Neural cell (in vitro differentiated cells): ENCODE measurements at regions not wholly inside any gene's neighbourhood (a gene's known extent, or its start where the extent isn't known, plus 50 kb on each side); places are given as distances from the start of the nearest gene placed in this dataset.

Source experiments
- H2AFZ ChIP-seq: fragments of 200-600, 300-800 bp; sonication (generic), shearing (Covaris generic); 2 replicates; pipeline ENCODE4 v1.6.0; 2014; ENCODE audit warnings: low read depth, mild to moderate bottlenecking, antibody characterized with exemption, low read length, moderate library complexity
- H3F3A ChIP-seq: fragments of 200-600 bp; shearing (Covaris generic); 2 replicates; pipeline ENCODE4 v1.6.1; 2016; ENCODE audit warnings: mild to moderate bottlenecking, moderate library complexity, mixed read lengths, antibody characterized with exemption, low read length; ENCODE audit not compliant: insufficient read depth, poor library complexity, severe bottlenecking
- H3K27ac ChIP-seq: fragments of 200-600, 300-800 bp; sonication (generic), shearing (Covaris generic); 2 replicates; pipeline ENCODE4 v1.5.1; 2014; ENCODE audit warnings: mild to moderate bottlenecking, low read length, moderate library complexity
- H3K27me3 ChIP-seq: fragments of 300-800, 200-600 bp; sonication (generic), shearing (Covaris generic); 2 replicates; pipeline ENCODE4 v1.6.0; 2014; ENCODE audit warnings: mild to moderate bottlenecking, low read depth, low read length, moderate library complexity; ENCODE audit not compliant: insufficient read depth
- H3K36me3 ChIP-seq: fragments of 300-800, 200-600 bp; sonication (generic), shearing (Covaris generic); 2 replicates; pipeline ENCODE4 v1.5.1; 2014; ENCODE audit warnings: mild to moderate bottlenecking, antibody characterized with exemption, low read length, moderate library complexity; ENCODE audit not compliant: insufficient read depth
- H3K4me2 ChIP-seq: fragments of 300-800, 200-600 bp; sonication (generic), shearing (Covaris generic); 2 replicates; pipeline ENCODE4 v1.6.0; 2014; ENCODE audit warnings: mild to moderate bottlenecking, low read length
- H3K4me3 ChIP-seq: fragments of 300-800, 200-600 bp; sonication (generic), shearing (Covaris generic); 2 replicates; pipeline ENCODE4 v1.5.1; 2014; ENCODE audit warnings: mild to moderate bottlenecking, low read length, moderate library complexity
- H3K79me2 ChIP-seq: fragments of 200-600 bp; shearing (Covaris generic); replicated peaks from 2 replicates; pipeline ENCODE4 v1.6.0; 2014; ENCODE audit warnings: mild to moderate bottlenecking, low read length, moderate library complexity; ENCODE audit not compliant: insufficient read depth
- H3K9ac ChIP-seq: fragments of 300-800, 200-600 bp; sonication (generic), shearing (Covaris generic); 2 replicates; pipeline ENCODE4 v1.6.1; 2016; ENCODE audit warnings: mild to moderate bottlenecking, low read length, mixed read lengths
- H3K9me2 ChIP-seq: fragments of 200-600 bp; shearing (Covaris generic); 2 replicates; pipeline ENCODE4 v1.6.1; 2016; ENCODE audit warnings: mild to moderate bottlenecking, low read length, mixed read lengths; ENCODE audit not compliant: insufficient read depth
- H3K9me3 ChIP-seq: fragments of 200-600, 300-800 bp; sonication (generic), shearing (Covaris generic); 2 replicates; pipeline ENCODE4 v1.6.1; 2016; ENCODE audit warnings: mild to moderate bottlenecking, mixed run types, low read length, moderate library complexity, mixed read lengths
- H4K20me1 ChIP-seq: fragments of 200-600 bp; shearing (Covaris generic); 2 replicates; pipeline ENCODE4 v1.6.1; 2016; ENCODE audit warnings: mild to moderate bottlenecking, mixed run types; ENCODE audit not compliant: insufficient read depth
- CTCF ChIP-seq: fragments of 450-650 bp; IDR thresholded peaks from 2 replicates; pipeline ENCODE4 v1.5.1; 2014; ENCODE audit warnings: antibody characterized with exemption, mild to moderate bottlenecking, moderate library complexity; ENCODE audit not compliant: poor library complexity, severe bottlenecking
- EP300 ChIP-seq: fragments of 450-650 bp; conservative IDR thresholded peaks from 2 replicates; pipeline ENCODE4 v1.6.1; 2014; ENCODE audit warnings: antibody characterized with exemption, mild to moderate bottlenecking, moderate library complexity; ENCODE audit not compliant: poor library complexity, severe bottlenecking
- EZH2 ChIP-seq: fragments of 200-600, 300-800 bp; shearing (Covaris generic), sonication (generic); IDR thresholded peaks from 2 replicates; pipeline ENCODE4 v1.6.1; 2014; ENCODE audit warnings: antibody characterized with exemption, low read length, borderline replicate concordance, mild to moderate bottlenecking; ENCODE audit not compliant: insufficient read depth, poor library complexity, severe bottlenecking
- REST ChIP-seq: IDR thresholded peaks from 2 replicates; pipeline ENCODE4 v1.6.1; 2012; ENCODE audit warnings: borderline replicate concordance

DNA sequence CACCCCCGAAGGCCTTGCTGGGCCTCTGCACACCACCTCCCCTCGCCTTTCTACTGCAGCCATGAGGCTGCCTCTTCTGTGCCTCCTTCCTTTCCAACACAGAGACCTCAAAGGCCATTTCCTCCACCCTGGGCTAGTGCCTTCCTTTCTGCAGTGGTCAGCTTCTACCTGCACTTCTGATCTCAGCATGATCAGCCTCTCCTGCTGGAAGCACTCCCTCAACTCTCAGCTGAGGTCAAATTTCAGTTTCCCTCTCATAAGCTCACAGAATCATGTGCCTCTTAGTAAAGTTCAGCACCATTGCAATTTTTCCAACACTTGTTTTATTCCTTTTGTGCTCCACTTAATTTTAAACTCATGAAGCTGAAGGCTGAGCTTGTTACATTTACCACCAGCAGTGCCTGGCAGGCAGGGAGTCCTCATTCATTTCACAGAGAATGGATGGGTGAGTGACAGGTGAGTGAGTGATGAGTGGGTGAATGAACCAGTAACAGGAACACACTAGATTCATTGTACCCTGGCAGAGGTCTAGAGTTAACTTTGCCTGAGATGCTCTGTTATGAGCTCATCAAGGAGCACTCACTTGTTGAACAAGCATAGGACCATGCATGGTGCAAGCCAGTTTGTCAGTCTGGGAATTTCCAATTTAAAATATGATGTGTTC, 124.0 kb upstream of the PRSS58 start:
- H3K9me3 ChIP-seq: no peaks in the 10 kb centered on the region
- H3K27ac ChIP-seq: no peak overlapping the region
- no peak overlapping the region for H3K4me3 ChIP-seq
- H3K9me2 ChIP-seq: no peaks in the 10 kb centered on the region
- no peaks in the 10 kb centered on the region for H3K79me2 ChIP-seq
- no peaks in the 10 kb centered on the region for H3K36me3 ChIP-seq
- H3K9ac ChIP-seq: no peak overlapping the region
- H4K20me1 ChIP-seq: no peaks in the 10 kb centered on the region
- TF ChIP-seq CTCF: no peak
- peak; percentile 74 for TF ChIP-seq EP300
- no peaks in the 10 kb centered on the region for H3K27me3 ChIP-seq
- H3K4me2 ChIP-seq: no peak overlapping the region
- no peaks in the 10 kb centered on the region for H3F3A ChIP-seq
- no peak overlapping the region for H2AFZ ChIP-seq

DNA sequence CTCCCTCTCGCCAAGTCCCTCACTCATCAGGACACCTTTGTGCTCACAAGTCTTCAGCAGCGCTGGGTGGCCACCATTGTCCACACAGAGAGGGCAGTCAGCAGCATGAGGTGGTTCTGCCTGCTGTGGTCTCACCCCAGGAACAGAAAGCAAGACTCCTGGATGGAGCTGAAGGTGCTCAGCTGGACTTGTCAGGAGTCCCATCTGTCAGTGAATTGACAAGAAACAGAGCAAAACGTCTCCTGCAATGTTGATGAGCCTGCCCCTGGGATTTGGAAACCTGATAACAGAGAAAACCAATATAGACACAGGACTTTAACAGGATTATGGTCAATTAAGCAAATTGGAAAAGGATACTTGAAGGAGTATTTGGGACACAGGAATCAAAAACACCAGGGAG, 122.2 kb upstream of the PRSS58 start:
- Histone ChIP-seq H3K4me2 (no peak overlapping the region), H3K27me3 (no peaks in the 10 kb centered on the region), H4K20me1 (no peaks in the 10 kb centered on the region), H3K9me3 (no peaks in the 10 kb centered on the region), H3K9me2 (no peaks in the 10 kb centered on the region), H3F3A (no peaks in the 10 kb centered on the region), H3K36me3 (no peaks in the 10 kb centered on the region), H3K4me3 (no peak overlapping the region), H3K9ac (no peak overlapping the region), H3K27ac (no peak overlapping the region), H2AFZ (no peak overlapping the region), H3K79me2 (no peaks in the 10 kb centered on the region)
- no peak for TF ChIP-seq EZH2

GRCh38 chr7:142379201-142379885, 121.5 kb upstream of the PRSS58 start:
- Histone ChIP-seq H3K79me2 (no peaks in the 10 kb centered on the region), H3K4me2 (no peak overlapping the region)

More at GRCh38 chr7:142379201-142379885, 121.5 kb upstream of the PRSS58 start:
- Histone ChIP-seq H3K36me3 (no peaks in the 10 kb centered on the region), H3K27me3 (no peaks in the 10 kb centered on the region), H3K27ac (no peak overlapping the region), H2AFZ (peak overlapping the region; percentile 25), H3K4me3 (peak overlapping the region; percentile 18), H3K9ac (no peak overlapping the region), H3K9me2 (no peaks in the 10 kb centered on the region), H3K9me3 (no peaks in the 10 kb centered on the region), H4K20me1 (no peaks in the 10 kb centered on the region), H3F3A (no peaks in the 10 kb centered on the region)
- TF ChIP-seq EZH2 (no peak), REST (no peak)
